H9 (cell line): ENCODE measurements at regions not wholly inside any gene's neighbourhood (a gene's known extent, or its start where the extent isn't known, plus 50 kb on each side); places are given as distances from the start of the nearest gene placed in this dataset.

Experiments used
- DNase-seq: peaks from one replicate; pipeline ENCODE4 v3.0.0-alpha.2; 2017
- H2AFZ ChIP-seq: one replicate; pipeline ENCODE4 v1.6.1; 2013; ENCODE audit warnings: mild to moderate bottlenecking, low read length, control low read depth, moderate library complexity
- H2AK5ac ChIP-seq: 2 replicates; pipeline ENCODE4 v1.6.1; 2013; ENCODE audit warnings: low read length, control low read depth, mixed read lengths; ENCODE audit not compliant: insufficient read length
- H2BK120ac ChIP-seq: one replicate; pipeline ENCODE4 v1.6.1; 2013; ENCODE audit warnings: low read depth, mild to moderate bottlenecking, low read length, control low read depth, inconsistent platforms; ENCODE audit not compliant: poor library complexity, severe bottlenecking
- H2BK12ac ChIP-seq: 2 replicates; pipeline ENCODE4 v1.6.1; 2013; ENCODE audit warnings: low read length, control low read depth, mixed read lengths, low read depth; ENCODE audit not compliant: insufficient read length
- H2BK15ac ChIP-seq: 2 replicates; pipeline ENCODE4 v1.6.1; 2013; ENCODE audit warnings: low read depth, low read length, control low read depth
- H2BK20ac ChIP-seq: one replicate; pipeline ENCODE4 v1.6.1; 2013; ENCODE audit warnings: low read depth, mild to moderate bottlenecking, low read length, control low read depth, inconsistent platforms; ENCODE audit not compliant: poor library complexity, severe bottlenecking
- H2BK5ac ChIP-seq: 2 replicates; pipeline ENCODE4 v1.6.1; 2013; ENCODE audit warnings: low read length, control low read depth, mixed read lengths; ENCODE audit not compliant: insufficient read length
- H3K14ac ChIP-seq: 2 replicates; pipeline ENCODE4 v1.6.1; 2013; ENCODE audit warnings: low read length, control low read depth; ENCODE audit not compliant: insufficient read depth
- H3K18ac ChIP-seq: 2 replicates; pipeline ENCODE4 v1.6.1; 2013; ENCODE audit warnings: low read depth, mild to moderate bottlenecking, mixed read lengths, low read length, control low read depth; ENCODE audit not compliant: insufficient read length
- H3K23ac ChIP-seq: 2 replicates; pipeline ENCODE4 v1.6.1; 2013; ENCODE audit warnings: low read length, control low read depth, mixed read lengths, low read depth; ENCODE audit not compliant: insufficient read length
- H3K23me2 ChIP-seq: 2 replicates; pipeline ENCODE4 v1.6.1; 2013; ENCODE audit warnings: low read depth, mild to moderate bottlenecking, mixed read lengths, low read length, control low read depth; ENCODE audit not compliant: insufficient read length, poor library complexity, severe bottlenecking
- H3K27ac ChIP-seq: 2 replicates; pipeline ENCODE4 v1.5.1; 2013; ENCODE audit warnings: low read length, control low read depth, mixed read lengths, low read depth; ENCODE audit not compliant: insufficient read length
- H3K27me3 ChIP-seq: 2 replicates; pipeline ENCODE4 v1.6.1; 2013; ENCODE audit warnings: low read length, control low read depth, inconsistent platforms; ENCODE audit not compliant: insufficient read depth
- H3K4ac ChIP-seq: 2 replicates; pipeline ENCODE4 v1.6.1; 2013; ENCODE audit warnings: low read depth, mild to moderate bottlenecking, control low read depth, inconsistent platforms, low read length, moderate library complexity
- H3K4me1 ChIP-seq: 2 replicates; pipeline ENCODE4 v1.6.1; 2013; ENCODE audit warnings: low read length, control low read depth, inconsistent platforms; ENCODE audit not compliant: insufficient read depth
- H3K4me2 ChIP-seq: 2 replicates; pipeline ENCODE4 v1.6.1; 2013; ENCODE audit warnings: low read length, control low read depth, mixed read lengths; ENCODE audit not compliant: insufficient read length, insufficient read depth
- H3K56ac ChIP-seq: 2 replicates; pipeline ENCODE4 v1.6.1; 2013; ENCODE audit warnings: low read depth, mild to moderate bottlenecking, mixed read lengths, low read length, control low read depth; ENCODE audit not compliant: insufficient read length
- H3K79me1 ChIP-seq: 2 replicates; pipeline ENCODE4 v1.6.1; 2013; ENCODE audit warnings: low read depth, mild to moderate bottlenecking, moderate library complexity, low read length, control low read depth, inconsistent platforms; ENCODE audit not compliant: insufficient read depth, poor library complexity, severe bottlenecking
- H3K79me2 ChIP-seq: 2 replicates; pipeline ENCODE4 v1.6.1; 2013; ENCODE audit warnings: low read length, control low read depth, inconsistent platforms; ENCODE audit not compliant: insufficient read depth
- H3K9ac ChIP-seq: 2 replicates; pipeline ENCODE4 v1.6.1; 2013; ENCODE audit warnings: low read length, control low read depth, mixed read lengths; ENCODE audit not compliant: insufficient read length; ENCODE audit errors: extremely low read depth
- H3K9me3 ChIP-seq: one replicate; pipeline ENCODE4 v1.6.1; 2013; ENCODE audit warnings: low read depth, low read length, inconsistent platforms; ENCODE audit not compliant: control insufficient read depth
- H3T11ph ChIP-seq: one replicate; pipeline ENCODE4 v1.6.1; 2013; ENCODE audit warnings: mild to moderate bottlenecking, low read length, control low read depth, inconsistent platforms
- H4K20me1 ChIP-seq: one replicate; pipeline ENCODE4 v1.6.1; 2013; ENCODE audit not compliant: control insufficient read depth, insufficient read length, insufficient read depth
- H4K5ac ChIP-seq: 2 replicates; pipeline ENCODE4 v1.6.1; 2013; ENCODE audit warnings: low read depth, mild to moderate bottlenecking, mixed read lengths, low read length, control low read depth; ENCODE audit not compliant: insufficient read length
- H4K8ac ChIP-seq: replicated peaks from 2 replicates; pipeline ENCODE4 v1.6.1; 2013; ENCODE audit warnings: low read length, control low read depth, mixed read lengths, low read depth; ENCODE audit not compliant: insufficient read length
- H4K91ac ChIP-seq: 2 replicates; pipeline ENCODE4 v1.6.1; 2013; ENCODE audit warnings: low read depth, mild to moderate bottlenecking, moderate library complexity, mixed read lengths, low read length, control low read depth; ENCODE audit not compliant: insufficient read length
- H3K27ac Mint-ChIP-seq, 3 experiments: 2 replicates in 2 of 3; 3 replicates in 1 of 3; pipeline ENCODE4 v1.8.0; 2020 to 2021; ENCODE audit warnings: mixed read lengths in 3 of 3, mild to moderate bottlenecking in 1 of 3, moderate library complexity in 1 of 3
- H3K27me3 Mint-ChIP-seq: 2 replicates; pipeline ENCODE4 v1.8.0; 2021; ENCODE audit warnings: low read depth, mild to moderate bottlenecking, moderate library complexity, mixed read lengths
- H3K36me3 Mint-ChIP-seq, 3 experiments: 2 replicates in 2 of 3; 3 replicates in 1 of 3; pipeline ENCODE4 v1.8.0; 2020 to 2021; ENCODE audit warnings: low read depth in 3 of 3, mixed read lengths in 3 of 3; ENCODE audit not compliant: insufficient read depth in 1 of 3
- H3K4me1 Mint-ChIP-seq, 2 experiments: 2 replicates each; pipeline ENCODE4 v1.8.0; 2020; ENCODE audit warnings: mixed read lengths in 2 of 2
- H3K4me3 Mint-ChIP-seq, 2 experiments: 2 replicates in 1 of 2; 3 replicates in 1 of 2; pipeline ENCODE4 v1.8.0; 2020 to 2021; ENCODE audit warnings: mild to moderate bottlenecking in 2 of 2, mixed read lengths in 2 of 2, moderate library complexity in 1 of 2
- H3K9me3 Mint-ChIP-seq, 2 experiments: 2 replicates in 1 of 2; 3 replicates in 1 of 2; pipeline ENCODE4 v1.8.0; 2020; ENCODE audit warnings: mild to moderate bottlenecking in 2 of 2, mixed read lengths in 2 of 2, moderate library complexity in 1 of 2
- CTCF ChIP-seq: fragments of 200-600 bp; sonication (generic); conservative IDR thresholded peaks from 3 replicates; pipeline ENCODE4 v1.8.0; 2021; ENCODE audit warnings: antibody characterized with exemption, mild to moderate bottlenecking
- WGBS: extraction: QIAGEN DNeasy Blood & Tissue Kit; methylation state at CpG from one replicate; pipeline ENCODE4 v1.1.7; 2013; ENCODE audit warnings: missing lambda C conversion rate, low lambda C conversion rate, mixed read lengths; ENCODE audit not compliant: insufficient read length; ENCODE audit errors: extremely low coverage; 5-methylcytosine and 5-hydroxymethylcytosine counted together

DNA sequence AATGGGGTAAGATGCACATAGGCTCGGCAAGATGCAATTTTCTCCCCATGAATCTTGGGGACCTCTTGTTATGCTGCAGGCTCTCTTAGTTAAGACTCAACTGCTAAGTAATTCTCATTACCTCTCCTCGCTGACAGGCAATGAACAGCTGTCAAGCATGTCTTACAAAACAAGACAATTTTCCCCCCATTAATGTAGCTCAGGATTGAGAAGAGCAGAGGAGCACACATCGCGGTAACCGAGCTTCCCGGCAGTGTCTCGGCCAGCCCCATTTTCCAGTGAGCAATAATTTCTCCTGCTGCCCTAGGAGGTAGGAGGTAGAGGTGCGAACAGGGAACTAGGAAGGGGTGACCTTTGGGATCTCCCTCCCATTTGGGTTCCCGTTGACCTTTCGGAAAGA lies 272.1 kb downstream of the HAPSTR1 start:
- no peaks in the 10 kb centered on the region for H3K23me2 ChIP-seq
- H3K79me2 ChIP-seq, result no peaks in the 10 kb centered on the region
- Mint-ChIP-seq H3K27ac (no peak overlapping the region), H3K4me1 (0 out of 4 replicates have a peak, but pooled peaks cover 0 to 2% of the 10 kb centered on the region in 2 experiments), H3K4me3 (no peak overlapping the region), H3K27me3 (no peaks in the 10 kb centered on the region; the same call in 1 of the 2 replicates), H3K9me3 (no peaks in the 10 kb centered on the region), H3K36me3 (0 out of 7 replicates have a peak, but pooled peaks cover 0 to 2% (median 0%) of the 10 kb centered on the region in 3 experiments)
- no peak overlapping the region for H2BK12ac ChIP-seq
- H2BK20ac ChIP-seq, result no peak overlapping the region
- H3K9me3 ChIP-seq, result no peaks in the 10 kb centered on the region
- no peaks in the 10 kb centered on the region for H3K4me1 ChIP-seq
- H3K4ac ChIP-seq, result no peak overlapping the region
- H3T11ph ChIP-seq, result no peak overlapping the region
- H3K79me1 ChIP-seq, result no peaks in the 10 kb centered on the region
- no peak overlapping the region for H3K23ac ChIP-seq
- no peak overlapping the region for H3K4me2 ChIP-seq
- H4K20me1 ChIP-seq, result no peaks in the 10 kb centered on the region
- DNase-seq, result no peak
- H2AFZ ChIP-seq, result no peak overlapping the region
- H3K9ac ChIP-seq, result no peak overlapping the region
- H3K14ac ChIP-seq, result no peak overlapping the region
- H3K56ac ChIP-seq, result no peak overlapping the region
- H4K8ac ChIP-seq, result no peak overlapping the region
- no peak overlapping the region for H2BK5ac ChIP-seq
- no peak overlapping the region for H4K91ac ChIP-seq
- no peak overlapping the region for H3K27ac ChIP-seq
- no peaks in the 10 kb centered on the region for H3K27me3 ChIP-seq
- H4K5ac ChIP-seq, result no peak overlapping the region
- WGBS, result no CpG with 5 or more reads among the region's 10 CpGs
- TF ChIP-seq CTCF, result no peak
- H2BK15ac ChIP-seq, result no peak overlapping the region
- H2BK120ac ChIP-seq, result no peak overlapping the region
- H3K18ac ChIP-seq, result no peak overlapping the region
- H2AK5ac ChIP-seq, result no peak overlapping the region
